OCI-LY1 (cell line): ENCODE measurements at regions not wholly inside any gene's neighbourhood (a gene's known extent, or its start where the extent isn't known, plus 50 kb on each side); places are given as distances from the start of the nearest gene placed in this dataset.

Experiments
- H2AFZ ChIP-seq: fragments of 200-600 bp; sonication (generic), shearing (Covaris generic); 2 replicates; pipeline ENCODE4 v1.6.0; 2014; ENCODE audit warnings: antibody characterized with exemption, mild to moderate bottlenecking, low read length
- H3F3A ChIP-seq: fragments of 200-600 bp; sonication (generic), shearing (Covaris generic); 2 replicates; pipeline ENCODE4 v1.6.0; 2014; ENCODE audit warnings: mild to moderate bottlenecking, antibody characterized with exemption, low read length, moderate library complexity; ENCODE audit not compliant: insufficient read depth
- H3K27ac ChIP-seq: fragments of 200-600 bp; sonication (generic); 2 replicates; pipeline ENCODE4 v1.5.1; 2014; ENCODE audit warnings: low read length, mixed run types, mild to moderate bottlenecking, low read depth; ENCODE audit not compliant: poor library complexity, severe bottlenecking
- H3K27me3 ChIP-seq: fragments of 200-600 bp; sonication (generic); 2 replicates; pipeline ENCODE4 v1.6.0; 2014; ENCODE audit warnings: antibody characterized with exemption, mild to moderate bottlenecking, low read length, moderate library complexity; ENCODE audit not compliant: insufficient read depth
- H3K36me3 ChIP-seq: fragments of 200-600 bp; sonication (generic); 2 replicates; pipeline ENCODE4 v1.6.1; 2014; ENCODE audit warnings: mild to moderate bottlenecking, antibody characterized with exemption, low read length, moderate library complexity, mixed read lengths; ENCODE audit not compliant: insufficient read depth
- H3K4me1 ChIP-seq: fragments of 200-600 bp; sonication (generic); 2 replicates; pipeline ENCODE4 v1.5.1; 2014; ENCODE audit warnings: mild to moderate bottlenecking, low read length, moderate library complexity; ENCODE audit not compliant: insufficient read depth, severe bottlenecking
- H3K4me2 ChIP-seq: fragments of 200-600 bp; sonication (generic), shearing (Covaris generic); 2 replicates; pipeline ENCODE4 v1.6.1; 2014; ENCODE audit warnings: low read length
- H3K4me3 ChIP-seq: fragments of 200-600 bp; sonication (generic); 2 replicates; pipeline ENCODE4 v1.5.1; 2014; ENCODE audit warnings: low read length, low read depth, mild to moderate bottlenecking, mixed read lengths; ENCODE audit not compliant: poor library complexity, severe bottlenecking
- H3K79me2 ChIP-seq: fragments of 200-600 bp; shearing (Covaris generic); 2 replicates; pipeline ENCODE4 v1.6.1; 2016; ENCODE audit warnings: mixed run types, low read length, mixed read lengths; ENCODE audit not compliant: insufficient read depth
- H3K9ac ChIP-seq: fragments of 200-600 bp; sonication (generic), shearing (Covaris generic); 2 replicates; pipeline ENCODE4 v1.6.1; 2014; ENCODE audit warnings: mild to moderate bottlenecking, low read length, mixed read lengths
- H3K9me2 ChIP-seq: fragments of 200-600 bp; sonication (generic), shearing (Covaris generic); 2 replicates; pipeline ENCODE4 v1.6.1; 2014; ENCODE audit warnings: low read depth, mild to moderate bottlenecking, low read length, mixed read lengths
- H3K9me3 ChIP-seq: fragments of 200-600 bp; shearing (Covaris generic); 2 replicates; pipeline ENCODE4 v1.6.1; 2014; ENCODE audit warnings: low read length, mixed read lengths
- H4K20me1 ChIP-seq: fragments of 200-600 bp; sonication (generic), shearing (Covaris generic); 2 replicates; pipeline ENCODE4 v1.6.0; 2016; ENCODE audit warnings: mild to moderate bottlenecking, low read length; ENCODE audit not compliant: insufficient read depth
- CTCF ChIP-seq: fragments of 200-600 bp; sonication (generic), shearing (Covaris generic); IDR thresholded peaks from 2 replicates; pipeline ENCODE4 v1.5.1; 2017; ENCODE audit warnings: mild to moderate bottlenecking, antibody characterized with exemption, low read length, moderate library complexity, mixed read lengths
- EZH2 ChIP-seq: fragments of 200-600 bp; sonication (generic), shearing (Covaris generic); IDR thresholded peaks from 2 replicates; pipeline ENCODE4 v1.8.0; 2017; ENCODE audit warnings: borderline replicate concordance, mixed run types, mild to moderate bottlenecking, antibody characterized with exemption, low read length, moderate library complexity, mixed read lengths

GRCh38 chr15:97479957-97480356, 480.5 kb upstream of the ARRDC4 start:
- no peak overlapping the region for H3K9ac ChIP-seq

GRCh38 chr15:97482521-97482920, 478.0 kb upstream of the ARRDC4 start:
- Histone ChIP-seq H3K4me3 (no peak overlapping the region), H3K9ac (no peak overlapping the region), H4K20me1 (no peaks in the 10 kb centered on the region), H3K4me1 (no peaks in the 10 kb centered on the region), H3K79me2 (no peaks in the 10 kb centered on the region), H3K9me3 (no peaks in the 10 kb centered on the region), H3K9me2 (no peaks in the 10 kb centered on the region), H3K36me3 (no peaks in the 10 kb centered on the region), H3K4me2 (no peak overlapping the region), H3F3A (no peaks in the 10 kb centered on the region), H3K27me3 (no peaks in the 10 kb centered on the region), H2AFZ (no peak overlapping the region), H3K27ac (no peak overlapping the region)
- no peak for TF ChIP-seq EZH2
- TF ChIP-seq CTCF: no peak; the same call in 1 of the 2 replicates

More at GRCh38 chr15:97479957-97480356, 480.5 kb upstream of the ARRDC4 start:
- no peak overlapping the region for H3K27ac ChIP-seq
- no peaks in the 10 kb centered on the region for H3K27me3 ChIP-seq
- no peak overlapping the region for H2AFZ ChIP-seq
- H4K20me1 ChIP-seq: no peaks in the 10 kb centered on the region
- no peak overlapping the region for H3K4me3 ChIP-seq
- H3K79me2 ChIP-seq: no peaks in the 10 kb centered on the region
- no peaks in the 10 kb centered on the region for H3K9me3 ChIP-seq
- H3K4me2 ChIP-seq: no peak overlapping the region
- no peaks in the 10 kb centered on the region for H3F3A ChIP-seq
- TF ChIP-seq CTCF: no peak
- no peak for TF ChIP-seq EZH2
- H3K36me3 ChIP-seq: no peaks in the 10 kb centered on the region
- H3K4me1 ChIP-seq: no peaks in the 10 kb centered on the region
- H3K9me2 ChIP-seq: no peaks in the 10 kb centered on the region

DNA sequence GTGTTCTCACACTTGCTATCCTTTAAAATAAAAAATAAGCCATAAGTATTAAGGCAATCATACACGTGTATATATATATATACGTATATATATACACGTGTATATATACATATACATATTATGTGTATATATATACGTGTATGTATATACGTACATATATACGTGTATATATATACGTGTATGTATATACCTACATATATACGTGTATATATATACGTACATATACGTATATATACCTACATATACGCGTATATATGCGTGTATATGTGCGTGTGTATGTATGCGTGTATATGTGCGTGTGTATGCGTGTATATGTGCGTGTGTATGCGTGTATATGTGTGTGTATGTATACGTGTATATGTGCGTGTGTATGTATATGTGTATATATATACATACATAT, 477.3 kb upstream of the ARRDC4 start:
- no peaks in the 10 kb centered on the region for H3K4me1 ChIP-seq
- no peak overlapping the region for H2AFZ ChIP-seq
- no peak overlapping the region for H3K9ac ChIP-seq
- H3K27me3 ChIP-seq: no peaks in the 10 kb centered on the region
- H3K4me2 ChIP-seq: no peak overlapping the region
- H3K4me3 ChIP-seq: no peak overlapping the region
- no peaks in the 10 kb centered on the region for H3K9me3 ChIP-seq
- TF ChIP-seq EZH2: no peak
- no peak for TF ChIP-seq CTCF
- H3K36me3 ChIP-seq: no peaks in the 10 kb centered on the region
- no peaks in the 10 kb centered on the region for H3K9me2 ChIP-seq
- H3K27ac ChIP-seq: no peak overlapping the region
- no peaks in the 10 kb centered on the region for H4K20me1 ChIP-seq
- no peaks in the 10 kb centered on the region for H3K79me2 ChIP-seq
- no peaks in the 10 kb centered on the region for H3F3A ChIP-seq
